DMS153 treated with DMSO at 0.1 percent for 48 hours (cell line): ENCODE measurements at regions not wholly inside any gene's neighbourhood (a gene's known extent, or its start where the extent isn't known, plus 50 kb on each side); places are given as distances from the start of the nearest gene placed in this dataset.

Source experiments
- DNase-seq: peaks from one replicate; lab custom pipeline; 2025; ENCODE audit not compliant: unreplicated experiment; lab: John Stamatoyannopoulos, UW

DNA sequence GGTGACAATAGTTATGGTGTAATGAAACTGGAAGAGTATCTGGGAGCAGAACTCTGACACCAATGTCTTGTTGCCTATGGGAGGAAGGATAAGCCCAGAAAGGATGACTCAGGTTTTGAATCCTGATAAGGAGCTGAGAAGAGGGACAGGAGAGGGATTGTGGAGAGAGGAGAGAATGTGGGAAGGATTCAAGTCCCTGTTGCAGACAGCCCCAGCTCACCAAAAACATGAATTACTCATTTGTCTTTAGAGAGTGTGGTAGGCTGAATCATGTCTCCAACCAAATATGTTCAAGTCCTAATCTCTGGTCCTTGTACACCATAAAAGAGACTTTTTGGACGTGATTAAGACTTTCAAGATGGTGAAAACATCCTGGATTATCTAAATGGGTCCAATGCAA lies 206.9 kb upstream of the PHYHIPL start:
- no peak for DNase-seq

DNA sequence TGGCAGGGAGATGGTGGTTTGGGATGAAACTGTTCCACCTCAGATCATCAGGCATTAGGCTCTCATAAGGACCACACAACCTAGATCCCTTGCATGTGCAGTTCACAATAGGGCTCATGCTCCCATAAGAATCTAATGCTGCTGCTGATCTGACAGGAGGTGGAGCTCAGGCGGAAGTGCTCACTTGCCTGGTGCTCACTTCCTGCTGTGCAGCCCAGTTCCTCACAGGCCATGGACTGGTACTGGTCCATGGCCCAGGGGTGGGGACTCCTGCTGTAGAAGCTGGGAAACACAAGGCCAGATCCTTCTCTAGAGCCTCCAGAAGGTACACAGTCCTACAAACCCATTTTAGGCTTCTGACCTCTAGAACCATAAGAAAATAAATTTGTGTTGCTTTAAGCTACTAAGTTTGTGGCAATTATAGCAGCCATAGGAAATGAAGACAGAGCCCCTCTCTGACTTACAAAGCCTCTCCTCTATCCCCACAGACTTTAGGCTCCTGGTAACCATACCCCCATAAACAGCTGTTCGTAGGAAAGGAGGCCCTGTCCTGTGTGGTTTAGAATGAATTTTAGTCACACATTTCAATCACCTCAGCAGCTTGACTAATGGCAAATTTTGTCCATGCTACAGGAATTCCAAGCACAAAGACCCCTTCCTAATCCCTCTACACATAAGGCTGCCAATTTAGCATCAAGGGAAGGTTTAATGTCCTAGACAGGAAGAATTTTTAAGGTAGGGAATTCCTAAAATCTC lies 206.1 kb upstream of the PHYHIPL start:
- DNase-seq, result no peak

DNA sequence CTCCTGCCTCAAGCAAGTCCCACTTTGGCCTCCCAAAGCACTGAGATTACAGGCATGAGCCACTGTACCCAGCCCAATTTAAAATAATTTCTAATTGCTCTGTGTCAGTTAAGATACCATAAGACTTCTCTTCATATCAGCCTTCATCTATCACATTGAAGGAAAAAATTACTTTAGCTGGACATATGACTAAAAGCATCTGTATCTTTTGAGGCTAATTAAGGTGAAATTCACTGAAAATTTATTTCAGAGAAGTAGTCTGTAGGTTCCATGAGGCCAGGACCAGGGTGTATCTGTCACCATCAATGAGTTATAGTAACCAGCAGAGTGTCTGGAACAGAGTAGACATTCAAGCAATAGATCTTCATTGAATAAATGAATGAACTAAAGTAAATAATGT lies 205.2 kb upstream of the PHYHIPL start:
- DNase-seq, result no peak

DNA sequence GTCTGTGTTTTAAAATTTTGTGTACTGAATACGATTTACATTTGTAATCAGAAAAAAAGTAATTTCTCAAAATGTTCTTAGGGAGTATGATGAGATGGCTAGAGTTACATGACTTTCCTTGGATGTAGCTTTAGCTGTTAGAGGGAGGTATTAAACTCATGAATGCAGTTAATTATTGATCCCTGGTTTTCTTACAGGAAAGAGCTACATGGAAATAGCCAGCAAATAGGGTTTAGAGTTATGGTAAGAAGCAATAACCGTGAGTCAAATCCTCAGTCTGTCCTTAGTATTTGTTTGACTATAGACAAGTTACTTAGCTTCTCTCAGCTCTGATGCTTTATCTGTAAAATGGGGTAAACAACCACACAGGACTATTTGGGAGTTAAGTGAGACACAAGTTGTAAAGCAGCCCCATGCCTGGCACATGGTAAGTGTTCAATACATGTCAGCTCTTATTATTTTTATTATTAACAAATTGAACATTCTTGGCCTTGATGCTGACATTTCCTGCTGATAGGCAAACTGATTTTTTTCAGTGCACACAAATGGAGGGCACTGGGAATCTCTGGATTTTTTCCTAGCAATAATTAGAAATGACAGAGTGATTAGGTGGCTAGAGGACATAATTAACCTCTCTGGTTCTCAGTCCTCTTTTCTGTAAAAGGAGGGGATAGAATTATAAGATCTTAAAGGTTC lies 204.5 kb upstream of the PHYHIPL start:
- DNase-seq, result no peak

DNA sequence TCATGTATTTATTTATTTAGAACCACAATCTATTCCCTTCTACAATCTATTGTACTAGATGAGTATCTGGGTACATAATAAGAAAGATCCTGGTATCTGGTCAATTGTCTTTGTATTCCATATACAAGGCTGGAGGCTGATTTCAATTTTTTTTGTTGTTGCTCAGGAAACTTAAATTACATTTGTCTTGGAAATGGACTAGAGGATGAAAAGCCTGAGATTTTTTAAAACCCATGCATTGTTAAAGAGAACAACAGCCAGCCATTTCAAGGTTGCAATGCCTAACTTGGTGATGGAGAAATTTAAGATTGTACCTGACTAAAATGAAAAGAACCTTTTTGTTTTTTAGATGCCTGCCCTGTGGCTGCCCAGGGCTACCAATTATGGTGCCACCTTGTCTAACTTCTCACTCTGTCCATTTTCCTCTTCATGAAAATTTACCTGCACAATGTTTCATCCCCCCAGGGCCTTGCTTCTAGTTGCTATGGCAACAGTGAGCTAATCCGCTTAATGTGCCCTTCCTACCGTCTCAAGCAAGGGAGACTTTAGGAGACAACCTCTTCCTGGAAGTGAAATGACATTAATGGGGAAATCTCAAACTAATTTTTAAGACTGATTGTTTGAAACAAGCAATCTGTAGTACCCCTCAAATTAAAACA lies 203.7 kb upstream of the PHYHIPL start:
- no peak for DNase-seq

DNA sequence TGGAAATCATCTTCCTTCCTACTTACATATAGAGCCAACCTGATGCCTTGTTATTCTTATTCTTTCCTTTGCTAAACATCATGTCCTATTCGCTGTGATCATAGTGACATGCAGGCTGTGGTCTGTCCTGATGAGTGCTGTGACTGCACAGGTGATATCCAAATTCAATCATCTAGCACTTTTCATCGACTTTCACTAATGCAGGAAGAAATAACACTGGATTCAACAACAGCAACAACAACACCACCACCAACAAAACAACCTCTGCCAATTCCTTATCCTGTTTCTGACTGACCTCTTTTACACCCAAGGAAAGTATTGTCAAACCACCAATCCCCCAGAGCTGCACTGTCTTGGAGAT lies 203.2 kb upstream of the PHYHIPL start:
- DNase-seq, result no peak

DNA sequence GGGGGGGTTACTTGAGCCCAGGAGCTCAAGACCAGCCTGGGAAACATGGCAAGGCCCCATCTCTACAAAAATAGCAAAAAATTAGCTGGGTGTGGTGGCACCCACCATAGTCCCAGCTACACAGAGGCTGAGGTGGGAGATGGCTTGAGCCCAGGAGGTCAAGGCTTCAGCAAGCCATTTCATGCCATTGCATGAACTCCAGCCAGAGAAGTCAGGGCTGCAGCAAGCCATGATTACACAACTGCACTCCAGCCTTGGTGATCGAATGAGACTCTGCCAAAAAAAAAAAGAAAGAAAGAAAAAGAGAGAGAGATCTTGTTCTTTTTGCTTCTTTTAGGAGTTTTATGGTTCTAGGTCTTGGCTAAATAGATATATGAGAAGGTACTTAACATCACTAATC lies 200.2 kb upstream of the PHYHIPL start:
- DNase-seq, result no peak

DNA sequence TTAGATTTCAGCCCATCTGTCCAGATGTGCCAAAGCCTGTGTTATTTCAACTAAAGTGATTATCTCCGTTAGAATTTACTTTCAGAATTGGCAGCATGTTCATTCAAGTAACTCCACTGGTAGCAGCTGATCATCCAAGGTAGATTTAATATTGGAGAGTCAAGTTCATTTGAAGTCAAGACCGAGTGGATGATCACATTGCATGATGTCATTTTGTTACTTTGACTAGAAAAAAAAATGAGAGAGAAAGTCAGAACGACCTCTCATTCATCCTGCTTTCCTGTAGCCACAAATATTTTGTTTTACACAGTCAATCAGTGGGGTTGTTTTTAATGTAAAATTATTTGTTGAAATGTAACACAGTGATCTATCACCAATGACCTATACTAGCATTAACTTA lies 196.7 kb upstream of the PHYHIPL start:
- no peak for DNase-seq

DNA sequence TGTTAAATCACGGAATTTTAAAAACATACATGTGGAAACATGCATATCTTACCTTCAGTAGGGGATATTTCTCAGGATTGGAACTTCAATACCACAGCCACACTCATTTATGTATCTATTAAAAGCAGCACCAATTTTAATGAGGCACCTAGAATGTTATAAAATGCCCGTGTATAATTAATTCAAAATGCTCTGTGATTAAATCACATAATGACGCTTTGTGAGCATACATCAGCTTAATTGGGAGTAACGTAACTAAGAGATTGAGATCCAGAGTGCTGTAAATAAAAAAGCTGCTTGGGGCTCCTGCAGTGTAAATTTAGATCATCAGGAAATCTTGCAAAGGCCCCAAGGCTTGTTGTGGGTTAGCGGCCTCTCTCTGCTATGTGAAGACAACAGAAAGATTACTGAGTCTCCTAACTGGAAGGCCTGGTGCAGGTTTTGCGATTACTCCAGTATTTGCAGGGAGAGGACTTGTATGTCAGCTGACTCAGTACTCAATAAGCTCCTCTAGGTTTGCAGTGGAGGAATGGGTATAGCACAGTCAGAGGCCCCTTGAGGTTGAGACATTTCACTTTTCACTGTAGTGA lies 195.5 kb upstream of the PHYHIPL start:
- DNase-seq, result no peak

DNA sequence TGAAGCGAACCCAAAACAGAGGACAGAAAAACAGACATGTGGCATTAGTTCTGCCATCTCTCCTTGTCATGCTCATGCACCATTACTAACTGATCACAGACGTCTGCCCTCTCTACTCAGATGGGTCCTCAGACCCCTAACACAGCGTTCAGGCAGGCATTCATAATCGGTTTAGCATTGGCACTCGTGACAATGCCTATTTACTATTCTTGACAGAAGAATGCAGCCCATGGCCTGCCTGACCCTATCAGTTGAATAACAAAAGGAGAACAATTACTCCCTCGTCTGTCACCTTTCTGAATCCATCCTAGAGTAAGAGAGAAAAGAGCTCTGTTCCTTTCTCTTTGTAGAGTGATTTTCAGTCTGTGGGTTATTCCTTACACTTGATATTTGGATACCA lies 194.6 kb upstream of the PHYHIPL start:
- DNase-seq, result no peak

DNA sequence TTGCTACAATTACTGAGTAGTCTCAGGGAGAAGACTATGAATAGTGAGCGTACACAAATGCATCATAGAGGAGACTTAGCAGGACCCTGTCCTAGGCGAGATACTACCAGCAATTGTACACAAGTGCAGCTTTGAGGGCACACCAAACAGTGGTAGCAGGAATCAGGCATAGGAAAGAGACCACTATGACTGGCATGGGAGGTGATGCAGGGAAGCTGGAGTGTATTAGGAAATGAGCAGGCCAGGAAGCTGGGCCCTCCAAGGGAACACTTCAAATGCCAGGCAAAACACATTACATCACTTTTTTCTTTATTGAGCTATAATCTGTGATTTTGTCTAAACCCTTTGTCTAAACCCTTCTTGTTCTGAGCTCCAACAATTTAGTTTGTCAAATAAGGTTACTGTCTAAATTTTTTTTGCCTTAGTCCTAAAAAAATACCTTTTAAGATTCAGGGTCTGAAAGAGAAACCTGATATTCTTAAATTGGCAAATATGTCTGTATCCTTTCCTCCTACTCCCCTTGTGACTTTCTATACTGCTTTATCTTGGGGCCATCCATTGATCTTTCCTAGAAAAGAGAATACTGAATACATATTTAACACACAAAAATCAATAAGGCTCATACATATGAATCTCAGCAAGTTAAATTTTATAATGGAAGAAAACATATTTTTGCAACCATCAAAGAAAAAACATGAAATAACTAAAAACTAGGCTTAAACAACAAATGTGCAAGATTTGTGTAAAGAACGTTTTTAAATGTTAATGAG lies 193.8 kb upstream of the PHYHIPL start:
- no peak for DNase-seq

DNA sequence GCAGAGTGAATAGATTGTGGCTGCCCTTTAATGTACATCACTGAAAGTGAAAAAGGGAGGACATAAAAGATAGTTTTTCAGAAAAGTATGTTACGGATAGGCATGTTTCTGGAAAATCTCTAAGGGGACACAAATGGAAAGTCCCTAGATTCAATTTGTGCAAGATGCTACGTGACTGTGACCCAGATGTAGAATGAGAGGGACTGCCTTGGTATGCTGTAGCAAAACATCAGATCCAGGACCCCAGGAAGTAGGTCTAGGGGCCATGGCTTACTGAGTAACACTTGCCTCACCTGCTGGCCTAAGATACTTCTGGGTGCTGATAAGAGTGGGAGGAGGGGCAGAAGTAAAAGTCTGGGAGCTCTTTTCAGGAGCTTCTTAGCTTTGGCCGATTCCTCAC lies 191.2 kb upstream of the PHYHIPL start:
- DNase-seq, result no peak

DNA sequence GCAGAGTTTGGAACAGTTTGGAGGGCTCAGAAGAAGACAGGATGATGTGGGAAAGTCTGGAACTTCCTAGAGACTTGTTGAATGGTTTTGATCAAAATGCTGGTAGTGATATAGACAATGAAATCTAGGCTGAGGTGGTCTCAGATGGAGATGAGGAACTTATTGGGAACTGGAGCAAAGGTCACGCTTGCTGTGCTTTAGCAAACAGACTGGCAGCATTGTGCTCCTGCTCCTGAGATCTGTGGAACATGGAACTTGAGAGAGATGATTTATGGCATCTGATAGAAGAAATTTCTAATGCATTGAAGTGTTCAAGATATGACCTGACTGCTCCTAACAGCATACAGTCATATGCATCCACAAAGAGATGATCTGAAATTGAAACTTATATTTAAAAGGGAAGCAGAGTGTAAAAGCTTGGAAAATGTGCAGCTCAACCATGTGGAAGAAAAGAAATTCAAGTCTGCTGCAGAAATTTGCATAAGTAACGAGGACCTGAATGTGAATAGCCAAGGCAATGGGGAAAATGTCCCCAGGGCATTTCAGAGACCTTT lies 186.9 kb upstream of the PHYHIPL start:
- DNase-seq, result no peak

DNA sequence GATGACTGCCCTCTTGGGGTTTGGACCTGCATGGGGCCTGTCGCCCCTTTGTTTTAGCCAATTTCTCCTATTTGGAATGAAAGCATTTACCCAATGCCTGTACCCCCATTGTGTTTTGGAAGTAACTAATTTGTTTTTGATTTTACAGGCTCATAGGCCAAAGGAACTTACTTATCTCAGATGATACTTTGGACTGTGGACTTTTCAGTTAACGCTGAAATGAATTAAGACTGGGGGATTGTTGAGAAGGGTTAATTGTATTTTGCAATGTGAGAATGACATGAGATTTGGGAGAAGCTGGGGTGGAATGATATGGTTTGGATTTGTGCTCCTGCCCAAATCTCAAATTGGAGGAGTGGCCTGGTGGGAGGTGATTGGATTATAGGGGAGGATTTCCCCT lies 185.8 kb upstream of the PHYHIPL start:
- DNase-seq, result no peak

DNA sequence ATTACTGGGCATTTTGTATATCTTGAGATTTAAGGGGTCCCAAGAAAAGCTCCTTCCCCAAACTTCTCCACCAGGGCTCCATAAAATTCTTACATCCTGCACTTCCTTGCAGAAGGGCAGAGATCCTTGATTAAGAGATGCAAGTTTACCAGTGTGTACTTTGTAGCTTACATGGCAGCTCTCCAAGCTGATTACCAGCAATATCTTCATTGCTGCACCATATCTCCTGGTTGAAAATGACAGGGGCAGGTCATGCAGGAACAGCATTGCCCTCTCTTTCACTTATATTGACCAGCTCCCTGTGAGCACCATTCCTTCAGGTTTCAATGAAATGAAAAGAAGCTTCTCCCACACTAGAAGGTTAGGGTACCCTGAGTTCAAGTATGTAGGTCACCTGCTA lies 184.6 kb upstream of the PHYHIPL start:
- DNase-seq, result no peak

DNA sequence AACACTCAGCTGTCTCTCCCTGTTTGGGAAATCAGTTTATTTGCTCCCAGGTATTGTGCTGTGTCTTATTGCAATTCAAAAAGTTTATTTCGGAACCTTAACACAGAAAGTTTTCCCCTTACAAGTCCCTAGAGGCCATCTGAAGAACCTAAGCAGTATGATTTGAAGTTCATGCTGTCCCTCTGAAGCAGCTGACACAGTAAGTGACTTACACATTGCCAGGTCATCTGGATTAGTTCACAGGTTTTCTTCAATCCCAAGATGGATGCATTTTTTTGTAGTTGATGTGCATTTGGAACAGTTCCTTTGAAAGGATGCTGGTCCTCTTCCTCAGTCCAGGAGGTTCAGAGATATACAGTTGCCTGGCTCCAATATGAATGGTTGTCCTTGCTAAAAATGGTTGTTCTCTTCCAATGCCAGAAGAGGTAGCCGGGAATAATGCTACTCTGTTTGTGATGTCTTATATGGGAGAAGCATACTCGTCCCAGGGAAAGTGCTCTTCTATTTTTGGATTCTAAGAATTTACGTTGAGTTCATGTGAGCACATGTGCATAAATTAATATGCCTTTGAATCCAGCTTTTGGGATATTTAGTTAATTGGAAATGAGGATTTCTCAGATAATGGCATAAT lies 183.5 kb upstream of the PHYHIPL start:
- no peak for DNase-seq

DNA sequence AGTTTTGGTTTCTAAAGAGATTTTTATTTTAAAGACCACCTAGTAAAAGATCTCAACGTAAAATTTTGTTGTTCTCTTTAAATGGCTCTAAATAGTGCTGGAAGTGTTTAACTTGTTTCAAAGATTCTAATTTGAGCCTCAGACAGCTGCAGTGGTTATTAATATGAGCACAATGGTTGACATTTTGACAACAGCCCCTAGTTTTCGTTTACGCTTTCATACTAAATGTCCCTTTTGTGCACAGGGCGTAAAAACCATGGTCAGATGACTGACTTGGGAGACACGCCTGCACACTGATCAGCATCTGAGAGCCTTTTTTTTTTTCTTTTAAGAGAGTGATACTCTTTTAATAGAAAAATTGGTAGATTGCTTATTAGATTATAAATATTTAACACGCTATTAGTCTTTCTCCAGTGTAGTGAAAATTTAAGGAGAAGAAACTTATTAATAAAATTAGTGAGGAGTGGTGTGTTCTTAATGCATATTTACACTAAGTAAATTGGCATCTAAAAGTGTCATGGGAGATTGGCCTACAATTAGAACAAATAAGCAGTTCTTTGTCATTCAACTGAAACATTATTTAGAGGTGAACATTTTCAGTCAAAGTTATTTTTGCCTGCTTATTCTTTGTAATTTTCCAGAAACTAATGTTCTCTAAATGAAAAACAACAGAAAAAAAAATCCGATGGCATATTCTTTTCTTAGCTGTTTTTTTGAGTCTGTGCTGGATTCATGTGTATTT lies 182.8 kb upstream of the PHYHIPL start:
- no peak for DNase-seq

DNA sequence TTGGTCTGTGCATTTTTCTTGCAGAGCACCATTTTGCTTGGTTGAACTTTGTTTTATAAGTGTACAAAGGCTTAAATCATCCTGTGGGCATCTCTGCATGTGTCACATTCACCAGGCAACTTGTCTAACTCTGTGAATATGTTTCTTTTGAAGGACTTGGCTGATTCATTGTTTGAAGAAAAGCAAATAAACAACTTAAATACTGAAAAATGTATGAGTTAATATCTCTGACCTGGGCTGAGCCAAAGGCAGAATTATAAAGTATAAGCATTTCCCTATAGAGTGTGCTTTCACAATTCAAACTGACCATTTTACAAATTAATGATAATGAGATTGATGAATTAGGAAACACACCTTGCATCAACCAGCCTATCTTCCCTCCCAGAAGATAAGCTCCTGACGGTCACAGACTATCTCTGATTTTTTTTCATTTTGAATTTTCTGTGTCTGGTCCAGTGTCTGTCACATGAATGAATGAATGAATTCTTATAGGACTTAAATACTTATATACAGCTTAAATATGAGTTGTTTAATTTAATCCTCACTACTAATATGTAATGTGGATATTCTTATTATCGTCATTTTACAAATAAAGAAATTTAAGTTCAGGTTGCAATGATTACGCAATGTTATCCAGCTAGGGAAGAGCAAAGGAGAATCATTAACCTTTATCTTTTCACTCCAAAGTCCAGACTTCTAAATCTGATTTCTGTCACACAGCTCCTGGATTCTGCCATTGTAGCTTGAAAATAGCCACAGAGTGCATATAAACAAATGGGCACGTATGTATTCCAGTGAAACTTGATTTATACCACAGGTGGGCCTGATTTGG lies 182.0 kb upstream of the PHYHIPL start:
- no peak for DNase-seq

DNA sequence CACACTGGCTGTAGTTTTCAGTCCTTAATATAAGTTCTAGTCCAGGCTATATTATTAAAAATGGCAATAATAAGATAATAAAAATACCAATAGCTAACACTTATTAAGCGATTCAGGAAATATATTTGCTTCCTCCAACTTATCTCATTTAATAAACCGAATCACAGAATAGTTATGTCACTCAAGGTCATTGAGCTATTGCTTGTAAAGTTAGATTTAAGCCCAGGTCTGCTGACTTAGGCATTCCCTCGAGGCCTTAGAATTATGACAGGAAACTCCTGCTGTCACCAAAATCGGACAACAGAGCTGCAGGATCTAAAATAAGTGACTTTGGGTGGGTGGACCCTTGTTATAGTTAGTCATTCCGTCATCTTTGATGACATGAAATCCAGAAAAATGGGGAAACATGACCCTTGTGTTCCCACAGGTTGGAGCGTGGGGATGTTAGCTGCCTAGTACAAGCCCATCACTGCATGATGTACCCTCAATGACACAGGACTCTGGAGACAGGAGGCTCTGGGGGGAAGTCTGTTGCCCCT lies 181.3 kb upstream of the PHYHIPL start:
- no peak for DNase-seq
